Fibroblast of skin of left quadriceps (primary cell): ENCODE measurements at regions not wholly inside any gene's neighbourhood (a gene's known extent, or its start where the extent isn't known, plus 50 kb on each side); places are given as distances from the start of the nearest gene placed in this dataset.
A peak's percentile ranks its signal among the peaks of the same experiment; 100 is the strongest.

Experiments used
- DNase-seq, 2 experiments: peaks; one replicate each; pipeline ENCODE4 v3.0.0-alpha.2; 2013; ENCODE audit warnings: low read depth in 2 of 2

GRCh38 chr5:126219616-126220015 is 203.6 kb upstream of the GRAMD2B start:
- no peak for DNase-seq

- no peak for DNase-seq
Measured at GRCh38 chr5:126220725-126221124, 202.5 kb upstream of the GRAMD2B start.

GRCh38 chr5:126228934-126229333 is 194.3 kb upstream of the GRAMD2B start:
- no peak for DNase-seq

- DNase-seq, result no peak
Measured at GRCh38 chr5:126233256-126233655, 190.0 kb upstream of the GRAMD2B start.

- DNase-seq, result peak in 1 of 2 experiments; percentile 3
Measured at GRCh38 chr5:126234563-126235195, 188.5 kb upstream of the GRAMD2B start.

- DNase-seq, result no peak
Measured at GRCh38 chr5:126235628-126236027, 187.6 kb upstream of the GRAMD2B start.

GRCh38 chr5:126236994-126237393 is 186.2 kb upstream of the GRAMD2B start:
- DNase-seq, result no peak

GRCh38 chr5:126248611-126249010 is 174.6 kb upstream of the GRAMD2B start:
- no peak for DNase-seq

- DNase-seq, result no peak
Measured at GRCh38 chr5:126251024-126251423, 172.2 kb upstream of the GRAMD2B start.

GRCh38 chr5:126253406-126253805 is 169.8 kb upstream of the GRAMD2B start:
- DNase-seq, result no peak

GRCh38 chr5:126263591-126264184 is 159.5 kb upstream of the GRAMD2B start:
- no peak for DNase-seq

GRCh38 chr5:126265917-126266316 is 157.3 kb upstream of the GRAMD2B start:
- DNase-seq, result no peak

GRCh38 chr5:126267438-126267837 is 155.8 kb upstream of the GRAMD2B start:
- DNase-seq, result no peak

GRCh38 chr5:126268697-126269315 is 154.4 kb upstream of the GRAMD2B start:
- no peak for DNase-seq

- DNase-seq, result no peak
Measured at GRCh38 chr5:126269511-126269910, 153.7 kb upstream of the GRAMD2B start.

- DNase-seq, result no peak
Measured at GRCh38 chr5:126271141-126271540, 152.1 kb upstream of the GRAMD2B start.

- DNase-seq, result peak in 1 of 2 experiments; percentile 1
Measured at GRCh38 chr5:126274076-126274762, 149.0 kb upstream of the GRAMD2B start.

GRCh38 chr5:126274763-126275125 is 148.5 kb upstream of the GRAMD2B start:
- no peak for DNase-seq

GRCh38 chr5:126277762-126278161 is 145.4 kb upstream of the GRAMD2B start:
- no peak for DNase-seq

- no peak for DNase-seq
Measured at GRCh38 chr5:126280343-126280742, 142.9 kb upstream of the GRAMD2B start.

- no peak for DNase-seq
Measured at GRCh38 chr5:126280846-126281245, 142.4 kb upstream of the GRAMD2B start.

- DNase-seq, result no peak
Measured at GRCh38 chr5:126284977-126285696, 138.1 kb upstream of the GRAMD2B start.
